HepG2 (cell line): ENCODE measurements at regions not wholly inside any gene's neighbourhood (a gene's known extent, or its start where the extent isn't known, plus 50 kb on each side); places are given as distances from the start of the nearest gene placed in this dataset.

ENCODE experiments used
- ATAC-seq: fragments of 200-7000 bp; cut with Tn5 transposase; 3 replicates; pipeline ENCODE4 v1.9.1; 2020; ENCODE audit warnings: mild to moderate bottlenecking, moderate library complexity
- BruUV-seq: library from RNA; stranded (reverse); fragments of 400-500 nt; replicated peaks from 2 replicates; lab custom pipeline; 2021; lab: Mats Ljungman, UMichigan
- CTCF ChIA-PET: fragments of 300-600 bp; formaldehyde crosslinking; extraction: SDS; loops from one replicate; lab custom pipeline; 2021; ENCODE audit warnings: low total read pairs, inconsistent platforms, low intra/inter-chr PET ratio; lab: Yijun Ruan, JAX
- POLR2A ChIA-PET: fragments of 350-600 bp; sonication (Branson Sonifier 250); formaldehyde crosslinking; loops from one replicate; lab custom pipeline; 2020; ENCODE audit warnings: antibody characterized with exemption, inconsistent platforms; lab: Yijun Ruan, JAX
- DNase-seq: peaks from one replicate; pipeline ENCODE4 v3.0.0-alpha.2; 2015; ENCODE audit warnings: low spot score
- FAIRE-seq: peaks from 3 replicates; lab custom pipeline; 2011; peaks lifted over from hg19 to GRCh38; lab: Jason Lieb, UNC
- H2AFZ ChIP-seq: one replicate; pipeline ENCODE4 v1.6.1; 2011; ENCODE audit warnings: low read length, inconsistent platforms
- H3K27ac ChIP-seq: fragments of 300-600 bp; 3 replicates; pipeline ENCODE4 v1.8.0; 2011; ENCODE audit warnings: mixed run types, mild to moderate bottlenecking, mixed read lengths, low read length, inconsistent platforms; ENCODE audit not compliant: insufficient read depth; ENCODE audit errors: extremely low read length
- H3K27me3 ChIP-seq, 2 experiments: fragments of 200-600 bp in 1 of 2; 2 replicates in 1 of 2; 3 replicates in 1 of 2; pipeline versions ENCODE4 v1.6.0 to v1.8.0; 2011; ENCODE audit warnings: low read length in 2 of 2, mild to moderate bottlenecking in 2 of 2, moderate library complexity in 2 of 2, inconsistent platforms in 1 of 2; ENCODE audit not compliant: insufficient read depth in 2 of 2, control insufficient read depth in 1 of 2
- H3K36me3 ChIP-seq, 2 experiments: fragments of 200-600 bp in 1 of 2; replicated peaks in 1 of 2; 2 replicates in 1 of 2; 3 replicates in 1 of 2; pipeline versions ENCODE4 v1.5.1 to v1.8.0; 2011; ENCODE audit warnings: low read length in 2 of 2, inconsistent platforms in 1 of 2; ENCODE audit not compliant: insufficient read depth in 2 of 2, control insufficient read depth in 1 of 2
- H3K4me1 ChIP-seq: 2 replicates; pipeline ENCODE4 v1.5.1; 2012; ENCODE audit warnings: low read length, inconsistent platforms; ENCODE audit not compliant: insufficient read depth
- H3K4me2 ChIP-seq: 2 replicates; pipeline ENCODE4 v1.6.0; 2011; ENCODE audit warnings: low read depth, low read length, inconsistent platforms
- H3K4me3 ChIP-seq, 3 experiments: fragments of 200-600 bp in 1 of 3; sonication (generic), shearing (Covaris generic) in 1 of 3; replicated peaks in 1 of 3; 2 replicates each; pipeline ENCODE4 v1.5.1; 2011 to 2016; ENCODE audit warnings: low read length in 3 of 3, inconsistent platforms in 2 of 3, low read depth in 2 of 3, mild to moderate bottlenecking in 2 of 3, control low read depth in 1 of 3, mixed read lengths in 1 of 3; ENCODE audit not compliant: insufficient read depth in 1 of 3
- H3K79me2 ChIP-seq: one replicate; pipeline ENCODE4 v1.6.1; 2011; ENCODE audit warnings: low read length, inconsistent platforms; ENCODE audit not compliant: insufficient read depth
- H3K9ac ChIP-seq: 2 replicates; pipeline ENCODE4 v1.6.0; 2011; ENCODE audit warnings: mild to moderate bottlenecking, low read depth, low read length, inconsistent platforms; ENCODE audit not compliant: insufficient read depth
- H3K9me3 ChIP-seq: 2 replicates; pipeline ENCODE4 v1.5.1; 2012; ENCODE audit warnings: mild to moderate bottlenecking, low read length
- H4K20me1 ChIP-seq: 2 replicates; pipeline ENCODE4 v1.6.0; 2011; ENCODE audit warnings: inconsistent platforms, mild to moderate bottlenecking, low read length, moderate library complexity; ENCODE audit not compliant: insufficient read depth
- CBFB ChIP-seq: sonication (generic); formaldehyde crosslinking; IDR thresholded peaks from 2 replicates; pipeline ENCODE4 v1.4.0; 2020; ENCODE audit warnings: missing genetic modification reagents
- CEBPG ChIP-seq: IDR thresholded peaks from 2 replicates; pipeline ENCODE4 v1.6.1; 2016
- EHMT2 ChIP-seq: fragments of 200-600 bp; sonication (generic); IDR thresholded peaks from 2 replicates; pipeline ENCODE4 v1.7.0; 2017; ENCODE audit warnings: antibody characterized with exemption, low read depth, low read length, borderline replicate concordance
- FOXP4 ChIP-seq: sonication (generic); formaldehyde crosslinking; IDR thresholded peaks from 2 replicates; pipeline ENCODE4 v1.4.0; 2020; ENCODE audit warnings: missing genetic modification reagents
- GATAD2A ChIP-seq: IDR thresholded peaks from 2 replicates; pipeline ENCODE4 v1.6.1; 2016
- GPN1 ChIP-seq: sonication (generic); formaldehyde crosslinking; IDR thresholded peaks from 2 replicates; pipeline ENCODE4 v1.5.1; 2020; ENCODE audit warnings: missing genetic modification reagents, borderline replicate concordance
- PCBP1 ChIP-seq: fragments of 200-400 bp; formaldehyde crosslinking; IDR thresholded peaks from 2 replicates; pipeline ENCODE4 v1.6.1; 2017; ENCODE audit warnings: mild to moderate bottlenecking, low read depth, low read length, borderline replicate concordance
- PRDM4 ChIP-seq: sonication (generic); formaldehyde crosslinking; IDR thresholded peaks from 2 replicates; pipeline ENCODE4 v1.9.0; 2021; ENCODE audit warnings: missing genetic modification reagents, borderline replicate concordance
- TMF1 ChIP-seq: sonication (generic); formaldehyde crosslinking; IDR thresholded peaks from 2 replicates; pipeline ENCODE4 v1.8.1; 2022; ENCODE audit warnings: low read depth, missing genetic modification reagents
- ZKSCAN5 ChIP-seq: sonication (generic); formaldehyde crosslinking; IDR thresholded peaks from 2 replicates; pipeline ENCODE4 v1.5.1; 2020; ENCODE audit warnings: mild to moderate bottlenecking, missing genetic modification reagents
- ZMAT5 ChIP-seq: sonication (generic); formaldehyde crosslinking; IDR thresholded peaks from 2 replicates; pipeline ENCODE4 v1.5.0; 2020; ENCODE audit warnings: mild to moderate bottlenecking, low read depth, missing genetic modification reagents, borderline replicate concordance
- ZNF282 ChIP-seq: fragments of 450-650 bp; IDR thresholded peaks from 2 replicates; pipeline ENCODE4 v1.6.1; 2018; ENCODE audit not compliant: partially characterized antibody
- ZNF562 ChIP-seq: sonication (generic); formaldehyde crosslinking; IDR thresholded peaks from 2 replicates; pipeline ENCODE4 v1.8.0; 2022; ENCODE audit warnings: missing genetic modification reagents, borderline replicate concordance
- ZNF570 ChIP-seq: sonication (generic); formaldehyde crosslinking; IDR thresholded peaks from 2 replicates; pipeline ENCODE4 v1.4.0; 2020; ENCODE audit warnings: mild to moderate bottlenecking, missing genetic modification reagents, borderline replicate concordance
- ZNF800 ChIP-seq: sonication (generic); formaldehyde crosslinking; IDR thresholded peaks from 2 replicates; pipeline ENCODE4 v1.4.0; 2020; ENCODE audit warnings: missing genetic modification reagents
- WGBS: methylation state at CpG from one replicate; pipeline ENCODE4 v1.1.6; 2017; ENCODE audit warnings: low lambda C conversion rate; 5-methylcytosine and 5-hydroxymethylcytosine counted together
- in situ Hi-C: cut with HindIII; loops from 2 replicates; pipeline ENCODE4 v1.10.0; 2017; ENCODE audit warnings: low pct_unique_long_range_greater_than_20kb; ENCODE audit not compliant: extremely low pct_ligation_motif_present
- intact Hi-C: fragments of 100-400 bp; cut with micrococcal nuclease; formaldehyde crosslinking; loops from one replicate; pipeline ENCODE4 v1.10.0; 2022; ENCODE audit not compliant: unreplicated experiment
- TF ChIP-seq, protein P1 (sequence below): sonication (generic); formaldehyde crosslinking; IDR thresholded peaks from 2 replicates; pipeline ENCODE4 v1.4.0; 2020; ENCODE audit warnings: mild to moderate bottlenecking, missing genetic modification reagents
- TF ChIP-seq, protein P2 (sequence below): sonication (generic); formaldehyde crosslinking; IDR thresholded peaks from 2 replicates; pipeline ENCODE4 v1.5.0; 2020; ENCODE audit warnings: mild to moderate bottlenecking, missing genetic modification reagents

DNA sequence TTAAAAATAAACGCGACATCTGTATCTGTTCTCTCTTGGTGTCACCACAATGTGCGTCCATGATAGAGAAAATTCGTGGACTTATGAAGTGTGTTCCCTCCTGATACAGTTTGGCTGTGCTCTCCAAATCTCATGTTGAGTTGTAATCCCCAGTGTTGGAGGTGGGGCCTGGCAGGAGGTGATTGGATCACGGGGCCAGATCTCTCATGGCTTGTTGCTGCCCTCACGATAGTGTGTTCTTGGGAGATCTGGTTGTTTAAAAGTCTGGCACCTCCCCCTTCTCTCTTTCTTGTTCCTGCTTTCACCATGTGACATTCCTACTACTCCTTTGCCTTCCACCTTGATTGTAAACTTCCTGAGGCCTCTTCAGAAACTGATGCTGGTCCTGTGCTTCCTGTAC, 229.4 kb upstream of the MYO3A start:
- no peaks in the 10 kb centered on the region for H3K9me3 ChIP-seq
- no peak overlapping the region for H3K9ac ChIP-seq
- intact Hi-C loops: no loop called here
- BruUV-seq: no TSS peak
- no peak overlapping the region for H2AFZ ChIP-seq
- H3K4me3 ChIP-seq: no peak overlapping the region
- H3K27me3 ChIP-seq: no peaks in the 10 kb centered on the region
- no peaks in the 10 kb centered on the region for H3K79me2 ChIP-seq
- no peaks in the 10 kb centered on the region for H3K4me1 ChIP-seq
- H3K36me3 ChIP-seq: no peaks in the 10 kb centered on the region
- H3K27ac ChIP-seq: no peak overlapping the region
- ChIA-PET POLR2A (no interaction called here), CTCF (no interaction called here)
- DNase-seq: no peak
- FAIRE-seq: no peak
- in situ Hi-C loops: no loop called here
- WGBS: 26% methylated on average over 6 of the region's 6 CpGs
- ATAC-seq: no peak
- H4K20me1 ChIP-seq: no peaks in the 10 kb centered on the region
- no peak overlapping the region for H3K4me2 ChIP-seq
- no peak for TF ChIP-seq CEBPG (CRISPR knock-in tag)
- TF ChIP-seq, protein P1, sequence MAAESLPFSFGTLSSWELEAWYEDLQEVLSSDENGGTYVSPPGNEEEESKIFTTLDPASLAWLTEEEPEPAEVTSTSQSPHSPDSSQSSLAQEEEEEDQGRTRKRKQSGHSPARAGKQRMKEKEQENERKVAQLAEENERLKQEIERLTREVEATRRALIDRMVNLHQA (CRISPR knock-in tag): no peak
- no peak for TF ChIP-seq CBFB (CRISPR knock-in tag)
- TF ChIP-seq ZNF282: no peak
- TF ChIP-seq ZNF562 (CRISPR knock-in tag): no peak
- TF ChIP-seq PRDM4 (CRISPR knock-in tag): no peak
- TF ChIP-seq EHMT2: no peak
- TF ChIP-seq FOXP4 (CRISPR knock-in tag): no peak
- TF ChIP-seq, protein P2, sequence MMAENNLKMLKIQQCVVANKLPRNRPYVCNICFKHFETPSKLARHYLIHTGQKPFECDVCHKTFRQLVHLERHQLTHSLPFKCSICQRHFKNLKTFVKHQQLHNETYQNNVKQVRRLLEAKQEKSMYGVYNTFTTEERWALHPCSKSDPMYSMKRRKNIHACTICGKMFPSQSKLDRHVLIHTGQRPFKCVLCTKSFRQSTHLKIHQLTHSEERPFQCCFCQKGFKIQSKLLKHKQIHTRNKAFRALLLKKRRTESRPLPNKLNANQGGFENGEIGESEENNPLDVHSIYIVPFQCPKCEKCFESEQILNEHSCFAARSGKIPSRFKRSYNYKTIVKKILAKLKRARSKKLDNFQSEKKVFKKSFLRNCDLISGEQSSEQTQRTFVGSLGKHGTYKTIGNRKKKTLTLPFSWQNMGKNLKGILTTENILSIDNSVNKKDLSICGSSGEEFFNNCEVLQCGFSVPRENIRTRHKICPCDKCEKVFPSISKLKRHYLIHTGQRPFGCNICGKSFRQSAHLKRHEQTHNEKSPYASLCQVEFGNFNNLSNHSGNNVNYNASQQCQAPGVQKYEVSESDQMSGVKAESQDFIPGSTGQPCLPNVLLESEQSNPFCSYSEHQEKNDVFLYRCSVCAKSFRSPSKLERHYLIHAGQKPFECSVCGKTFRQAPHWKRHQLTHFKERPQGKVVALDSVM (CRISPR knock-in tag): no peak
- no peak for TF ChIP-seq TMF1
- no peak for TF ChIP-seq GPN1
- TF ChIP-seq ZKSCAN5 (CRISPR knock-in tag): no peak
- no peak for TF ChIP-seq ZNF800
- no peak for TF ChIP-seq GATAD2A (CRISPR knock-in tag)
- TF ChIP-seq ZMAT5 (CRISPR knock-in tag): no peak
- TF ChIP-seq ZNF570: no peak
- TF ChIP-seq PCBP1: no peak
